CD4-positive, alpha-beta T cell treated with Interleukin-4 for 1 hour (primary cell): ENCODE measurements at regions not wholly inside any gene's neighbourhood (a gene's known extent, or its start where the extent isn't known, plus 50 kb on each side); places are given as distances from the start of the nearest gene placed in this dataset.
"Not testable (repeated sequence)": the region's sequence is repeated elsewhere in the genome, so short reads cannot be mapped to it uniquely, and the experiment has no call there.

Experiments
- DNase-seq, 2 donors: peaks; one replicate each; pipeline ENCODE4 v3.0.0-alpha.2; 2020 to 2022

DNA sequence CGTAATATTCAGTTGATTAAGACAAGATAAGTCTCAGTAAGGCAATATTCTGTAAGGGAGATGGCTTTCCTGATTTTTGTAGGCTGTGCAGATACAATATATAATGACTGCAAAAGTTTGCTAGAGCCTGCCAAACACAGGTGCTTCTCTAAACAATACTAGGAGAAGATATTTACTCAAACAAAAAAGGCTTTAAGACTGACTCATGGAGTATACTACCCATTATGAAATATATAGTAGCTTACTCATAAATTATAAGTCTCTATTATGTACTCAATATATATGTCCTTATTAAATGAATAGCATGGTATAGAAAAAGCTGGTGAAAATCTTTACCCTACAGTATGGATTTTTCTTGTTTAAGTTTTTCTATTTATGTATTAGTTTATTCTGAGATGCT is 93.2 kb upstream of the IL15 start:
- DNase-seq: no peak

DNA sequence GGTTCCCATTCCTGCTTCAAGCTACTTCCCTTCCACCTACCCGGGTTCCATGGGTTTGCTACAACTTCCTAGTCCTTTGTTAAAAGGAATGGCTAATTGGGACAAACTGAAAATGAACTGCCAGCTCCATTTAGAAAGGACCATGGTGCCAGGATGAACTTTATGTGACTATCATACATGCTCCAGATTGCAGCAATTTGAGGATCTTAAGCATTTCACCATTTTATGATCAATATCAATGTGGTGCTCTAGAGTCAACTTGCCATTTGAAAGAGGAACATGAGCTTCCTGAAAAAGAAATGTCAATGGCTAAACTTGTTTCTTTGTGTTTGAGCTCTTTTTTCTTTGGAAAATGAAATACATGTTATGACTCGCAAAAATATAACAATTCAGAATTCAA is 92.7 kb upstream of the IL15 start:
- no peak for DNase-seq

DNA sequence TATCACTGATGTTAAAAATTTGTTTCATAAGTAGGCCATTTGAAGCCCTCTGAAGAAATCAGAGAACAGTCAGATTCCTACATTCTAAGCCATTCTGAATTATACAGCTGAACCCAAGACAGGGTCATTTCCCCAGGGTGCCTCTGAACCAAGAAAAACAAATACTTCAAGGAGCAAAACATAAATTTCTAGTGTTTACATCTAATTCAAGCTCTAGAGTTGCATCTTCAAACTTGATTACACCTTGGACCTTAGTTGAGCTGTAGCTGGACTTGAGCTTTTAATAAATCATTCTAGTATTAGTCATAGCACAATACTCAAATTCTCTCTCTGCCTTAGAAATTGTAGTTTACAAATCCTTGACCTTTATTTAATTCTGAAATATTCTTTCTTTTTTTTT is 87.6 kb upstream of the IL15 start:
- no peak for DNase-seq

DNA sequence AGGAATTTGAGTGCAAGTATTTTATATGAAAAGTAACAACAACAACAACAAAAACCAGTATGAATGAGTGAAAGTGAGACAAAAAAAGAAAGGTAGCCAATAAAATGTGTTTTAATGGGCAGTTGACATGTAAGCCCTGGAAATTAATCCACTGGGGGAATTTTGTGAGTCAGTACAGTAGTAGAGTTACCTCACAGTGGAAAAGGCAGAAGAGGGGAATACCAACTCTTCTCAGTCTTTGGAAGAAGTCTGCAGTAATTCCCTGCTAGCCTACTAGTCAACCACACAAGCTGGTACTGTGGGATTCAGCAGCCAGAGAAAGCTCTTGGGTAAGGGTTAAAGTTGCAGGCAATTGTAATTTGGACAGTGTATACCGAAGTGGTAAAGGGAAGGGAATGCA is 76.3 kb upstream of the IL15 start:
- DNase-seq: no peak

DNA sequence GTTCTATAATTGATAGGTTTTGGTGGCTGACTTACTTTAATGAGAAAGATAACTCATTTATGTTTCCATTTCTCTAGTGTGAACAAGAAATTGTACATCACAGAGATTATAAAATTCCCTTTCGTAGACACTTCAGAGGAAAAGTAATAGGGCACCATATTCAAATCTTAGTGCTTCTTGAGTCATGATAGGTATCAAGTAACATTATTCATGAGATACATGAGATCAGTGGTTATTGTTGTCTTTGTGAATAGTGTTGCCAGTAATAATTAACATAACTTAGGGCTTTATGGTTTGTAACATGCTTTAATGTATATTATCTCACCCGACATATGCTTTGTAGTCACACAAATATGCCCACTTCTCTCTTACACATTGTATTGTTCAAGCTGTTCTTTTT is 73.7 kb upstream of the IL15 start:
- no peak for DNase-seq

DNA sequence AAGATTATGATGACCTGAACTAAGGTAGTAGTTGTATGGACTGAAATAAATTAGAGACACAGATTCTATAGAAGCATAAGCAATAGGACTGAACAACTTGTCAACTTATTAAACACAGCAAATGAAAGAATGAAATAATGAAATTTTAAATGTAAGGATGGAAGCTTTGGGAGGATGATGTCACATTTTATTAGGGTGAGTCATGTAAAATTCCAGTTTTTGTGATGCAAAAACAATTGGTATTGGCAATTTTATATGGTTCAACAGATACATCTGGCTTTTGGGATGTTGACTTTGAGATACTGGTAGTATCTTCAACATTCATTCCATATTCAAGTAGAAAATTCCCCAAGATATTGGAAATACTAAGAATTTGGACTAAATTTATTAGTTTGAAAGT is 72.7 kb upstream of the IL15 start:
- no peak for DNase-seq

GRCh38 chr4:141564961-141565360 is 71.4 kb upstream of the IL15 start:
- DNase-seq: not testable (repeated sequence)

- no peak for DNase-seq
Observed at GRCh38 chr4:141565379-141566089, 70.8 kb upstream of the IL15 start.

- DNase-seq: no peak
Observed at GRCh38 chr4:141567326-141567915, 69.0 kb upstream of the IL15 start.

- DNase-seq: no peak
Observed at GRCh38 chr4:141569141-141569540, 67.2 kb upstream of the IL15 start.

GRCh38 chr4:141570290-141570689 is 66.1 kb upstream of the IL15 start:
- DNase-seq: no peak

DNA sequence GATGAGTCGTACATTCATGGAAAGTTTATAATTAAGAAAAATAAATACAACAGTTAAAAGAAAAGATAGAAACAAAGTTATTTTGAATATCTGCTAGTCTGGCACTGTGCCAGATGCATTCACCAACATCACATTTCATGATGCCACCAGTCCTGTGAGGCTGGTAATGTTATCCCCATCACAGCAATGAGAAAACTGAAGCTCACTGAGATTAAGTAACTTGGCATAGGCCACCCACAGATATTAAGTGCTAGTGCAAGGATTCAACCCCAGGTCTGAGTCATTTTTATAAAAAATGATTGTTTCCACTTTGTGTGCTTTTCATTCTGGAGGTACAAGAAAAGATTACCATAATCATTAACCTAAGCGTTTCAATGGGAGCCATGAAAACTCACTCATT is 65.0 kb upstream of the IL15 start:
- DNase-seq: no peak

GRCh38 chr4:141571793-141572192 is 64.6 kb upstream of the IL15 start:
- DNase-seq: no peak

- DNase-seq: no peak
Observed at GRCh38 chr4:141573678-141574077, 62.7 kb upstream of the IL15 start.

GRCh38 chr4:141575884-141576283 is 60.5 kb upstream of the IL15 start:
- no peak for DNase-seq

GRCh38 chr4:141576585-141577110 is 59.7 kb upstream of the IL15 start:
- no peak for DNase-seq

DNA sequence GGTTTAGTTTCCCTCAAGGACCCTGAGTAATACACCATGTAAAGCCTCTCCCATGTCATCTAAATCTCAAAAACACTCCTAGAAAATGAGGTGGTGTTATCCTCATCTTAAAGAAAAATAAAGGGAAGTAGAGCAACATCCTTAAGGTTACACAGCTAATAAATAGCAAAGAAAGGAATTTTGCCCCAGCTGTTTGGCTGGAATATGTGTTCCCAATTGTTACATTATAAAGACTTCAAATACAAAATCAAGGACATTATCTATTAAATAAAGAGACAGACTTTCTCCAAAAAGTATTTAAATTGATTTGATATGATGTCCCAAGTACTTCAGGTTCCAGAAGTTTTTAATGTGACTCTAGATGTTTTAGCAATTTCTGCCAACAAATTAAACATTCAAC is 57.9 kb upstream of the IL15 start:
- no peak for DNase-seq

DNA sequence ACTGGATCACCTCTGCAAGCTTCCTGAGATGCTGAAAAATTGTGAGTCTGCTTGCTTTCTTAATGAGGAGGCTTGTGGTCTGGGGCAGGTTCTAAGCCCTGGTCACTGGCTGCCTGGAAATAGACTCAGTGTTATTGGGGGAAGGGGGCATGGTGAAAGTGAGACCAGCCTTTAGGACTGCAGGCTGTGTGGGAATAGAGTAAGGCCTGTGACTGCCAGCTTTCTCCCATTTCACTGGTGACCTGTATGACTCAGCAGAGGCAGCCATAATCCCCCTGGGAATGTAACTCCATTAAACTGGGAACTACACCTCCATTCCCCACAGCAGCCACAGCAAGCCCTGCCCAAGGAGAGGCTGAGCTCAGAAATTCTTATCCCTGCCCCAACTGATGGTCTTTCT is 55.9 kb upstream of the IL15 start:
- DNase-seq: no peak
